HG03520 (cell line): ENCODE measurements at regions not wholly inside any gene's neighbourhood (a gene's known extent, or its start where the extent isn't known, plus 50 kb on each side); places are given as distances from the start of the nearest gene placed in this dataset.

Source experiments
- ATAC-seq: cut with Tn5 transposase; IDR thresholded peaks from one replicate; pipeline ENCODE4 v1.9.1; 2021; ENCODE audit warnings: mild to moderate bottlenecking, moderate library complexity; ENCODE audit not compliant: unreplicated experiment

- no peak for ATAC-seq
Measured at GRCh38 chr7:22008087-22008486, 62.4 kb upstream of the CDCA7L start.

GRCh38 chr7:22005151-22005550 lies 59.5 kb upstream of the CDCA7L start:
- ATAC-seq = no peak

GRCh38 chr7:22002726-22003125 lies 57.0 kb upstream of the CDCA7L start:
- no peak for ATAC-seq

- peak; percentile 65 for ATAC-seq
Measured at GRCh38 chr7:22001345-22002004, 55.8 kb upstream of the CDCA7L start.

- no peak for ATAC-seq
Measured at GRCh38 chr7:21999896-22000295, 54.2 kb upstream of the CDCA7L start.

- no peak for ATAC-seq
Measured at GRCh38 chr7:21996641-21997040, 50.9 kb upstream of the CDCA7L start.
